CD4-positive, alpha-beta T cell treated with Interleukin-17A for 4 hours (primary cell): ENCODE measurements at regions not wholly inside any gene's neighbourhood (a gene's known extent, or its start where the extent isn't known, plus 50 kb on each side); places are given as distances from the start of the nearest gene placed in this dataset.
"Not testable (repeated sequence)": the region's sequence is repeated elsewhere in the genome, so short reads cannot be mapped to it uniquely, and the experiment has no call there.

Experiments
- DNase-seq: peaks from one replicate; pipeline ENCODE4 v3.0.0-alpha.2; 2020; ENCODE audit warnings: mixed read lengths

- not testable (repeated sequence) for DNase-seq
Measured at GRCh38 chr6:977226-977625, 284.3 kb upstream of the EXOC2 start.

GRCh38 chr6:971981-972640 is 279.2 kb upstream of the EXOC2 start:
- no peak for DNase-seq

GRCh38 chr6:968791-969190 is 275.9 kb upstream of the EXOC2 start:
- DNase-seq = no peak

DNA sequence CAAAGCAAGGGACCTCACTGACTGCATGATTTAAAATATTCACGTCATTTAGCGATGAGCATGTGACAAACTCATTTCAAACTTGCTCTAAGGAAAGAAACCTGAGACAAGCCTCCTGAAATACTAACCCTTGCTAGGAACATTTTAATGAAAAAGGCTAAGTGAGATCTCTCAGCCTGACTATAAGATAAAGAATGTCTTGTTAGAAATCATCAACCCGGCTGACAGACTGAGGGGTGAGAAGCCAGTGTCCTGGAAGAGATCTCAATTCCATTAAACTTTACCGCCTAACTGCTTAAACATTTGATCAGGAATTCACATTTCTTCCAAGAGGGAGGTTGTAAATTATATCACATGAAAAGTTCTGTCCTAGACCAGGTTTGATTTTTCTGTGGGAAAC is 274.8 kb upstream of the EXOC2 start:
- DNase-seq = no peak

DNA sequence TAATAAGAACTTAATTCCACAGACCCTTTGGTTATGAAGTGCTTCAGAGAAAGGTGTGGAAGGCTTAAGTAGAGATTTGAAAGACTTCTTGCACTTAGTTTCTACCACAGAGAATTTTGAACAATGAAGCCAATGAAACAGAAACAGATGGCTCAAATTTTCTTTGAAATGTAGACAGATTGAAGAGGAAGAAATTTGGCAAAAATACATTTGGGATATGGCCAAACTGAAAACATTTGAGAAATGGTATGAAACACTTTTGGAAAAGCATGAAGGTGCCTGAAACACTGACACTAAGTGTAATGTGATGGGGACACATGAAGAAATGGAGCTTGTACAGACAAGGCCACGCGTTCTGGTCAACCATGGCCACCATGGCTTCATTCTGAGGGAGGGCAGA is 272.4 kb upstream of the EXOC2 start:
- DNase-seq = no peak

- no peak for DNase-seq
Measured at GRCh38 chr6:963456-963855, 270.5 kb upstream of the EXOC2 start.

- no peak for DNase-seq
Measured at GRCh38 chr6:961407-961960, 268.5 kb upstream of the EXOC2 start.

GRCh38 chr6:960356-960755 is 267.4 kb upstream of the EXOC2 start:
- no peak for DNase-seq

DNA sequence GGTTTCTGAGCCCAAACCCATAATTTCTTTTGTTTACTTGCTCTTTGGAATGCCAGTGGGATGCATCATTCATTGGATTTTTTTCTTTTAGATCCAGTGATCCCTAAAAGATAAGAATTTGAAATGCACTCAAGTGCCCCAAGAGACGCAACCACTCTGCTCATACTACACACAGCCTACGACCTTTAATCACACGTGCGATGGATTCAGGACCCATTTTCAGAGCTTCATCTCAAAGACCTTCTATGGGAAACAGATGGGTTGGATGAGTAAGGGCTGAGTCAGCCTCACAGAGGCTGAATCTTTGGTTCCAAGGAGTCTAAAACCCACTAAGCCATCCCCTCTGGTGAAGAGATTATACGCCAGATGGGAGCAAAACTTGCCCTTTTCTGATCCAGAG is 265.5 kb upstream of the EXOC2 start:
- DNase-seq = no peak

DNA sequence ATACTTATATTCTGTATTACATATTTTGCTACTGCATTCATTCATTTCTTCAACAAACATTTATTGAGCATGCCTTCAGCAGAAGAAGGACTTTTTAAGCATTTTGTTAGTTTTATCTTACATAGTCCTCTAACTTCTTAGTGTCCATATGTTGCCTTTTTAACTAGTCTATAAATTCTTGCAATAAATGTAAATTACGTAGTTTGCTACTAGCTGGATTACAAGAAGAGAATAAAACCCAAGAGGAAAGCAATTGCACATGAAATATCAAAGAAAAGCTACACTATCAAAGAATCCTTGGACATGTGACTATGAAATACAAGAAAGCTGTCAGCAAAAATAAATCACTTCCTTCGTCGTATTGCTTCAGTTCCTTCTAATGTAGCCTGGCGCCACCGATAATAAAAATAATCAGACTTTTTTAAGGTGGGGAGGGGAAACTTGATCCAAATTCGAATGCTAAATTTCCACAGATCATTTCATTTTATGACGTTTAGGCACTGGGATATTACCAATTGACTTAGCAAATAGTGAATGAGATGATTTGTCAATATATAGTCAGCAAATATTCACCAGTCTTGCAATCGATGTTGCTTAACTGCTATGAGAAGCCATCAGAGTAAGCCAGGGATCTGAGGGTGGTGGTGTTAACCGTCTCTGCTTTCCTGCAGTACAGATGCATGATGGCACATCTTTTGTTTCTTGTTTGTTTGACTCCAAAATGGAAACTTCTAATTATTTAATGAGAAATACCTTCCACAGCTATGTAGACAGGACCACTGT is 258.7 kb upstream of the EXOC2 start:
- DNase-seq = no peak

GRCh38 chr6:947235-947934 is 254.4 kb upstream of the EXOC2 start:
- no peak for DNase-seq

DNA sequence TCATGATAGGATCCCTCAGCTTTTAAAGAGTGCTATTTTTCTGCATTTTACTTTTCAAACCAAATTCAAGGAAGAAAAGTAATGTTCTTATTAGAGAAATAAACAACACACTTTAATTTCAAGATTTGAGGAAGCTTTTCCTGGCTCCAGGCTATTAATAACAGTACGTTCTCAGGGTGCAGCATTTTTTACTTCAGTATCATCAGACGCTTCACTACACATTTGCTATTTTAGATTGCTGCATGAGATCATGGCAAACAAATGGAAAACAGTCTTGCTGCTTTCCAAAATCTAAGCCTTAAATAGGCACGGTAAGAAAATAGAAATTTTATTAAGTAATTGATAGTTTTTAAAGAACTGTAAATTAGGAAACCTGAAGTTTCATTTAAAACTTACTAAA is 253.6 kb upstream of the EXOC2 start:
- no peak for DNase-seq

- no peak for DNase-seq
Measured at GRCh38 chr6:939526-940252, 246.8 kb upstream of the EXOC2 start.

- no peak for DNase-seq
Measured at GRCh38 chr6:938916-939315, 246.0 kb upstream of the EXOC2 start.

GRCh38 chr6:938271-938905 is 245.4 kb upstream of the EXOC2 start:
- no peak for DNase-seq

- DNase-seq = no peak
Measured at GRCh38 chr6:935582-935981, 242.6 kb upstream of the EXOC2 start.

DNA sequence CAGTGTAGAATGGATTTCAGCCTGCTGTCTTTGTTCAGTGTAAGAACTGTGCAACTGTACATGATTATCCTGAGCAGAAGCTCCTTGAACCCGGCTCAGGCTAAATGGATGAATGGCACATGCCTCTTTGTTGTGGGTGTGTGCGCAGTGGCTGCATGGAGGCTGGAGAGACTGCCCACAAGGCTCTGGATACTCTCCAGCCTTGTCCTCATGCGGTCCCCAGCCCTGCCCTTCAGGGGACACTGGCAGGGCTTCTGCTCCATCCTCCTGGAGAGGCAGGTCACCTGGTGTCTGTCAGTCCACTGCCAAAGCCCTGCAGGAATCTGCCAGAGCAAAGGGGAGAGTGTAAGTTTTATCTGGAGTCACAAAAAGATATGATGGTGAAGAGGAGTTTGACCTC is 241.7 kb upstream of the EXOC2 start:
- DNase-seq = no peak

DNA sequence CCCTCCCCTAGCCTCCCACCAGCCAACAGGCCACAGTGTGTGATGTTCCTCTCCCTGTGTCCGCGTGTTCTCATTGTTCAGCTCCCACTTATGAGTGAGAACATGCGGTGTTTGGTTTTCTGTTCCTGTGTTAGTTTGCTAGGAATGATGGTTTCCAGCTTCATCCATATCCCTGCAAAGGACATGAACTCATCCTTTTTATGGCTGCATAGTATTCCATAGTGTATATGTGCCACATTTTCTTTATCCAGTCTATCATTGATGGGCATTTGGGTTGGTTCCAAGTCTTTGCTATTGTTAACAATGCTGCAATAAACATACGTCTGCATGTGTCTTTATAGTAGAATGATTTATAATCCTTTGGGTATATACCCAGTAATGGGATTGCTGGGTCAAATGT is 239.0 kb upstream of the EXOC2 start:
- not testable (repeated sequence) for DNase-seq

DNA sequence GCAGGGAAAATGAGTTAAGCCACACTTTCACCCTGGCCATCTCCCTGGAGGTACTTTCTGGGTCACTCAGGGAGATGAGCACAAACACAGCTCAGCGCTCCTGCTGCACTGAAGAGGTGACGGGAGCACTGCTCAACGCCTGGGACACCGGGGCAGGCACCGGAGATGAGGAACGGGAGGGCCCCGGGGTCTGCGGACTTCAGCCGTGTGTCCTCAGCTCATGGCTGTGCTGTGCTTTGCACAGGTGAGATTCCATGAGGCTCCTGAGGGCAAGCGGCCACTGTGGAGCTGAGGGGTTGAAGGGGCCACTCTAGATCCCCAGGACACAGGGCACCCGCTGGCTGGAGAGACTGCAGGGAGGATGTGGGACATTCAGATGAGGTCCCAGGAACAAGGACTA is 234.2 kb upstream of the EXOC2 start:
- DNase-seq = no peak

- no peak for DNase-seq
Measured at GRCh38 chr6:925656-926213, 232.8 kb upstream of the EXOC2 start.

GRCh38 chr6:924661-925060 is 231.7 kb upstream of the EXOC2 start:
- DNase-seq = no peak

GRCh38 chr6:921400-921799 is 228.5 kb upstream of the EXOC2 start:
- DNase-seq = no peak
